ENCODE measurements at regions not wholly inside any gene's neighbourhood (a gene's known extent, or its start where the extent isn't known, plus 50 kb on each side); places are given as distances from the start of the nearest gene placed in this dataset.

- H3K27me3 ChIP-seq: no peaks in the 10 kb centered on the region
- TF ChIP-seq CTCF (IDR thresholded peaks at IDR 0.05) (no peak), POLR2AphosphoS5 (IDR thresholded peaks at IDR 0.05) (no peak), EP300 (IDR thresholded peaks at IDR 0.05) (no peak), POLR2A (IDR thresholded peaks at IDR 0.05) (no peak)
- intact Hi-C loops (cut with DNase I): loop anchor here (10.0 kb wide), 1 partner anchor 179 kb away; no protein-coding TSS in a partner anchor
- H3K4me1 ChIP-seq: peaks cover 0 to 25% (median 17%) of the 10 kb centered on the region in 4 donors
- 83 to 91% methylated on average over 12 of the region's 12 CpGs for WGBS, 2 donors
- no peak overlapping the region for H3K27ac ChIP-seq
- H3K36me3 ChIP-seq: no peaks in the 10 kb centered on the region
- DNase-seq: no peak
- no peaks in the 10 kb centered on the region for H3K9me3 ChIP-seq
- no peak overlapping the region for H3K4me3 ChIP-seq
Observed at GRCh38 chr2:2665834-2666133, 334.7 kb upstream of the MYT1L start.

GRCh38 chr2:2664989-2665833, 334.1 kb upstream of the MYT1L start:
- H3K27ac ChIP-seq: no peak overlapping the region
- TF ChIP-seq EP300 (IDR thresholded peaks at IDR 0.05) (no peak), POLR2AphosphoS5 (IDR thresholded peaks at IDR 0.05) (no peak), CTCF (IDR thresholded peaks at IDR 0.05) (no peak), POLR2A (IDR thresholded peaks at IDR 0.05) (no peak)
- peaks cover 0 to 25% (median 17%) of the 10 kb centered on the region in 4 donors for H3K4me1 ChIP-seq
- H3K36me3 ChIP-seq: no peaks in the 10 kb centered on the region
- no peaks in the 10 kb centered on the region for H3K9me3 ChIP-seq
- 86% methylated on average over 28 of the region's 28 CpGs for WGBS, 2 donors
- no peak overlapping the region for H3K4me3 ChIP-seq
- H3K27me3 ChIP-seq: no peaks in the 10 kb centered on the region
- intact Hi-C loops (cut with DNase I): loop anchor here (10.0 kb wide), 1 partner anchor 180 kb away; no protein-coding TSS in a partner anchor
- DNase-seq: peak; percentile 60

GRCh38 chr2:2663401-2664036, 332.4 kb upstream of the MYT1L start:
- Histone ChIP-seq H3K27me3 (no peaks in the 10 kb centered on the region), H3K4me1 (peaks cover 0 to 25% (median 17%) of the 10 kb centered on the region in 4 donors), H3K27ac (no peak overlapping the region), H3K36me3 (no peaks in the 10 kb centered on the region), H3K9me3 (no peaks in the 10 kb centered on the region), H3K4me3 (no peak overlapping the region)
- 81 to 82% methylated on average over 23 of the region's 23 CpGs for WGBS, 2 donors
- intact Hi-C loops (cut with DNase I): loop anchor here (10.0 kb wide), 1 partner anchor 181 kb away; no protein-coding TSS in a partner anchor
- DNase-seq: peak; percentile 64
- TF ChIP-seq CTCF (IDR thresholded peaks at IDR 0.05): no peak
- no peak for TF ChIP-seq POLR2AphosphoS5 (IDR thresholded peaks at IDR 0.05)
- no peak for TF ChIP-seq POLR2A (IDR thresholded peaks at IDR 0.05)
- TF ChIP-seq EP300 (IDR thresholded peaks at IDR 0.05): no peak

GRCh38 chr2:2662847-2663356, 331.8 kb upstream of the MYT1L start:
- WGBS, 2 donors: 51 to 64% methylated on average over 9 of the region's 9 CpGs
- DNase-seq: no peak
- H3K27me3 ChIP-seq: no peaks in the 10 kb centered on the region
- intact Hi-C loops (cut with DNase I): loop anchor here (10.0 kb wide), 1 partner anchor 182 kb away; no protein-coding TSS in a partner anchor
- no peak for TF ChIP-seq EP300 (IDR thresholded peaks at IDR 0.05)
- no peak for TF ChIP-seq POLR2AphosphoS5 (IDR thresholded peaks at IDR 0.05)
- no peak for TF ChIP-seq CTCF (IDR thresholded peaks at IDR 0.05)
- no peak for TF ChIP-seq POLR2A (IDR thresholded peaks at IDR 0.05)
- no peaks in the 10 kb centered on the region for H3K9me3 ChIP-seq
- H3K4me3 ChIP-seq: no peak overlapping the region
- no peaks in the 10 kb centered on the region for H3K36me3 ChIP-seq
- H3K27ac ChIP-seq: peak overlapping the region in 3 of 4 donors; percentile 53 to 58 (median 57)
- H3K4me1 ChIP-seq: peaks cover 0 to 25% (median 17%) of the 10 kb centered on the region in 4 donors

Data from sigmoid colon (tissue), 6 donors.